ENCODE measurements at regions not wholly inside any gene's neighbourhood (a gene's known extent, or its start where the extent isn't known, plus 50 kb on each side); places are given as distances from the start of the nearest gene placed in this dataset.

GRCh38 chr3:187942658-187943241 lies 197.5 kb upstream of the BCL6 start:
- Histone ChIP-seq H3K27ac (ENCODE audit: extremely low read depth, low read depth, low read length) (no peak overlapping the region), H3K36me3 (ENCODE audit: control insufficient read depth in 2 of 2, insufficient read depth in 1 of 2, low read length in 2 of 2) (no peaks in the 10 kb centered on the region), H3K4me1 (ENCODE audit: control insufficient read depth, insufficient read depth, low read length) (no peaks in the 10 kb centered on the region), H3K9me3 (ENCODE audit: control insufficient read depth, insufficient read depth, low read depth, low read length) (no peaks in the 10 kb centered on the region), H3K4me3 (ENCODE audit: low read depth, low read length) (no peak overlapping the region)
- ChIA-PET POLR2A (no interaction called here), CTCF (interaction anchor here (2.1 kb wide), 1 partner anchor 202 kb away, joined by 5 read pairs; no protein-coding TSS in a partner anchor)
- TF ChIP-seq ZNF10 (tag by site-specific recombination; IDR thresholded peaks at IDR 0.05) = no peak
- TF ChIP-seq ZNF274 (IDR thresholded peaks at IDR 0.05; ENCODE audit: low read length) = no peak
- no peak for TF ChIP-seq ZNF274 (tag by site-specific recombination; IDR thresholded peaks at IDR 0.05; ENCODE audit: borderline replicate concordance)
- no peak for TF ChIP-seq ZXDB (tag by site-specific recombination; IDR thresholded peaks at IDR 0.05)
- no peak for TF ChIP-seq ZNF423 (tag by site-specific recombination; IDR thresholded peaks at IDR 0.05)
- no peak for TF ChIP-seq ZNF341 (tag by site-specific recombination; IDR thresholded peaks at IDR 0.05; ENCODE audit: low read depth)
- no peak for TF ChIP-seq ZNF366 (tag by site-specific recombination; conservative IDR thresholded peaks at IDR 0.05)
- TF ChIP-seq KLF10 (tag by site-specific recombination; IDR thresholded peaks at IDR 0.05) = no peak
- no peak for TF ChIP-seq ZNF280D (tag by site-specific recombination; IDR thresholded peaks at IDR 0.05)

DNA sequence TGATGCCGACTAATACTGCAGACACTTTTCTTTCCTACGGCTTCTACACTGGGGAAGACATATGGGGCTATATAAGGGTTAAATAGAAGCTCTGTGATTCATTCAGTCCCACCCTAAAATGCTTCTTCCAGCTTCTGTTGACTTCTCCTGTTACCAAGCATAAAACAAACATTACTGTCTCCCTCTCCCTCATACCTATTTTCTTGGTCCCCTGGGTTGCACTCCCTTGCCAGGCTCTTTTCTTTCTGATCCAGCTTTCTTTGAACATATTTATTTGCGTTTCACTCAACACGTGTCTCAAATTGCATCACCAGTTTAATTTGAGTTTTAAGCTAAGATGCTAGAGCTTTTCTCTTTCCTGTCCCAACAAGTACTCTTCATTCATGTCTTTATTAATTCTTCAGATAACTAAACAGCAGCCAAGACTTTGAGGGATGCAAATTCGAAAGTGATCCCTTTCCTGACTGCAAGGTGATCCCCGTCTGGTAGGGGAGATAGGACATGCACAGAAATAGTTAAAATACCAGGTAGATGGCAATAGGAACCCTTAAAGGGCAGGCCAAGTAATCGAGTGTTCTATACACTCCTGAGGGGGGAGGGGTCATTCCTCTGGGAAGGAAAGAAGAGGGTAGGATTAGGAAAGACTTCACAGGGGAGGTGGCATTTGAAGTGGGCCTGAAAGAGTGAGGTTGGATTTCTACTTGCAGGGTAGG lies 198.6 kb upstream of the BCL6 start:
- no peak overlapping the region for H3K4me3 ChIP-seq (ENCODE audit: low read depth, low read length)
- CTCF ChIA-PET = interaction anchor here (0.6 kb wide), 1 partner anchor 203 kb away, joined by 4 read pairs; no protein-coding TSS in a partner anchor
- POLR2A ChIA-PET = no interaction called here

GRCh38 chr3:187944390-187945179 lies 199.3 kb upstream of the BCL6 start:
- Histone ChIP-seq H3K4me1 (ENCODE audit: control insufficient read depth, insufficient read depth, low read length) (no peaks in the 10 kb centered on the region), H3K27ac (ENCODE audit: extremely low read depth, low read depth, low read length) (no peak overlapping the region), H3K36me3 (ENCODE audit: control insufficient read depth in 2 of 2, insufficient read depth in 1 of 2, low read length in 2 of 2) (no peaks in the 10 kb centered on the region), H3K9me3 (ENCODE audit: control insufficient read depth, insufficient read depth, low read depth, low read length) (no peaks in the 10 kb centered on the region), H3K4me3 (ENCODE audit: low read depth, low read length) (no peak overlapping the region)
- ChIA-PET POLR2A (no interaction called here), CTCF (interaction anchor here (0.6 kb wide), 1 partner anchor 204 kb away, joined by 4 read pairs; no protein-coding TSS in a partner anchor)
- TF ChIP-seq ZNF311 (tag by site-specific recombination; IDR thresholded peaks at IDR 0.05; ENCODE audit: borderline replicate concordance) = no peak
- no peak for TF ChIP-seq ZFP41 (tag by site-specific recombination; IDR thresholded peaks at IDR 0.05; ENCODE audit: borderline replicate concordance)
- no peak for TF ChIP-seq ZNF239 (tag by site-specific recombination; IDR thresholded peaks at IDR 0.05)
- no peak for TF ChIP-seq RBAK (tag by site-specific recombination; IDR thresholded peaks at IDR 0.05)
- no peak for TF ChIP-seq MEIS1 (CRISPR knock-in tag; IDR thresholded peaks at IDR 0.05; ENCODE audit: borderline replicate concordance)
- TF ChIP-seq ZNF555 (tag by site-specific recombination; conservative IDR thresholded peaks at IDR 0.05) = no peak

More for the DNA sequence above, 198.6 kb upstream of the BCL6 start:
- Histone ChIP-seq H3K9me3 (ENCODE audit: control insufficient read depth, insufficient read depth, low read depth, low read length) (no peaks in the 10 kb centered on the region), H3K27ac (ENCODE audit: extremely low read depth, low read depth, low read length) (no peak overlapping the region), H3K4me1 (ENCODE audit: control insufficient read depth, insufficient read depth, low read length) (no peaks in the 10 kb centered on the region), H3K36me3 (ENCODE audit: control insufficient read depth in 2 of 2, insufficient read depth in 1 of 2, low read length in 2 of 2) (no peaks in the 10 kb centered on the region)
- TF ChIP-seq SCRT2 (tag by site-specific recombination; IDR thresholded peaks at IDR 0.05) = 0 out of 2 replicates have a peak, but pooled peaks have one; percentile 25
- TF ChIP-seq ZNF621 (tag by site-specific recombination; IDR thresholded peaks at IDR 0.05) = no peak
- peak; percentile 35; the same call in 1 of the 2 replicates for TF ChIP-seq ZBTB17 (tag by site-specific recombination; IDR thresholded peaks at IDR 0.05)
- TF ChIP-seq GLIS1 (tag by site-specific recombination; IDR thresholded peaks at IDR 0.05) = peak; percentile 75

Measured in HEK293 (cell line).